Keratinocyte (primary cell): ENCODE measurements at regions not wholly inside any gene's neighbourhood (a gene's known extent, or its start where the extent isn't known, plus 50 kb on each side); places are given as distances from the start of the nearest gene placed in this dataset.

Source experiments
- CTCF ChIP-seq, 3 experiments: IDR thresholded peaks in 1 of 3; conservative IDR thresholded peaks in 1 of 3; optimal IDR thresholded peaks in 1 of 3; 2 replicates in 2 of 3; 3 replicates in 1 of 3; pipeline versions ENCODE3 to v1.5.1; 2011; ENCODE audit warnings: low read length in 3 of 3, mild to moderate bottlenecking in 3 of 3, moderate library complexity in 2 of 3, control low read depth in 1 of 3, inconsistent platforms in 1 of 3; ENCODE audit not compliant: insufficient read depth in 2 of 3; ENCODE audit errors: extremely low read depth in 1 of 3
- EZH2 ChIP-seq: IDR thresholded peaks from one replicate; pipeline ENCODE4 v1.6.1; 2012; ENCODE audit warnings: inconsistent platforms, mild to moderate bottlenecking, low read length, moderate library complexity

- TF ChIP-seq EZH2 (no peak), CTCF (optimal IDR thresholded peaks at IDR 0.05 in 1 of 3, IDR thresholded peaks at IDR 0.05 in 1 of 3, conservative IDR thresholded peaks at IDR 0.05 in 1 of 3; ENCODE audit: extremely low read depth in 1 of 3, insufficient read depth in 2 of 3, low read length in 3 of 3) (no peak)
Measured at GRCh38 chr15:99453637-99454030, 112.2 kb upstream of the MEF2A start.
